ENCODE measurements at regions not wholly inside any gene's neighbourhood (a gene's known extent, or its start where the extent isn't known, plus 50 kb on each side); places are given as distances from the start of the nearest gene placed in this dataset.

- H3K27me3 ChIP-seq = no peaks in the 10 kb centered on the region
- intact Hi-C loops (cut with DNase I; ENCODE audit: low total_unique reads) = no loop called here
- H3K9me3 ChIP-seq = peaks cover 2 to 11% (median 4%) of the 10 kb centered on the region in 3 donors
- H3K27ac ChIP-seq = peak overlapping the region; percentile 55 to 59
- DNase-seq = peak; percentile 85 to 87
- H3K36me3 ChIP-seq = no peaks in the 10 kb centered on the region
- TF ChIP-seq, protein P1, sequence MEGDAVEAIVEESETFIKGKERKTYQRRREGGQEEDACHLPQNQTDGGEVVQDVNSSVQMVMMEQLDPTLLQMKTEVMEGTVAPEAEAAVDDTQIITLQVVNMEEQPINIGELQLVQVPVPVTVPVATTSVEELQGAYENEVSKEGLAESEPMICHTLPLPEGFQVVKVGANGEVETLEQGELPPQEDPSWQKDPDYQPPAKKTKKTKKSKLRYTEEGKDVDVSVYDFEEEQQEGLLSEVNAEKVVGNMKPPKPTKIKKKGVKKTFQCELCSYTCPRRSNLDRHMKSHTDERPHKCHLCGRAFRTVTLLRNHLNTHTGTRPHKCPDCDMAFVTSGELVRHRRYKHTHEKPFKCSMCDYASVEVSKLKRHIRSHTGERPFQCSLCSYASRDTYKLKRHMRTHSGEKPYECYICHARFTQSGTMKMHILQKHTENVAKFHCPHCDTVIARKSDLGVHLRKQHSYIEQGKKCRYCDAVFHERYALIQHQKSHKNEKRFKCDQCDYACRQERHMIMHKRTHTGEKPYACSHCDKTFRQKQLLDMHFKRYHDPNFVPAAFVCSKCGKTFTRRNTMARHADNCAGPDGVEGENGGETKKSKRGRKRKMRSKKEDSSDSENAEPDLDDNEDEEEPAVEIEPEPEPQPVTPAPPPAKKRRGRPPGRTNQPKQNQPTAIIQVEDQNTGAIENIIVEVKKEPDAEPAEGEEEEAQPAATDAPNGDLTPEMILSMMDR (IDR thresholded peaks at IDR 0.05) = no peak
- peaks cover 0 to 16% (median 10%) of the 10 kb centered on the region in 4 donors for H3K4me1 ChIP-seq
- no peak overlapping the region for H3K4me3 ChIP-seq
These were observed 656.7 kb upstream of the ID4 start for GRCh38 chr6:19180348-19181072.

- TF ChIP-seq, protein P1 (IDR thresholded peaks at IDR 0.05) = no peak
- Histone ChIP-seq H3K4me1 (peaks cover 0 to 16% (median 10%) of the 10 kb centered on the region in 4 donors), H3K27me3 (no peaks in the 10 kb centered on the region), H3K36me3 (no peaks in the 10 kb centered on the region), H3K9me3 (peaks cover 2 to 11% (median 4%) of the 10 kb centered on the region in 3 donors), H3K27ac (peak overlapping the region; percentile 55 to 59), H3K4me3 (no peak overlapping the region)
- DNase-seq = peak in 1 of 2 donors; percentile 26
- intact Hi-C loops (cut with DNase I; ENCODE audit: low total_unique reads) = no loop called here
These were observed 656.0 kb upstream of the ID4 start for GRCh38 chr6:19181211-19181610.

GRCh38 chr6:19193624-19194023, 643.5 kb upstream of the ID4 start:
- no peak for DNase-seq
- H3K9me3 ChIP-seq = peaks cover 0 to 2% (median 0%) of the 10 kb centered on the region in 3 donors
- TF ChIP-seq, protein P1 (IDR thresholded peaks at IDR 0.05) = no peak
- H3K36me3 ChIP-seq = no peaks in the 10 kb centered on the region
- no peaks in the 10 kb centered on the region for H3K27me3 ChIP-seq
- H3K4me1 ChIP-seq = peaks cover 0 to 7% (median 0%) of the 10 kb centered on the region in 4 donors
- no peak overlapping the region for H3K27ac ChIP-seq
- intact Hi-C loops (cut with DNase I; ENCODE audit: low total_unique reads) = no loop called here
- H3K4me3 ChIP-seq = no peak overlapping the region

DNA sequence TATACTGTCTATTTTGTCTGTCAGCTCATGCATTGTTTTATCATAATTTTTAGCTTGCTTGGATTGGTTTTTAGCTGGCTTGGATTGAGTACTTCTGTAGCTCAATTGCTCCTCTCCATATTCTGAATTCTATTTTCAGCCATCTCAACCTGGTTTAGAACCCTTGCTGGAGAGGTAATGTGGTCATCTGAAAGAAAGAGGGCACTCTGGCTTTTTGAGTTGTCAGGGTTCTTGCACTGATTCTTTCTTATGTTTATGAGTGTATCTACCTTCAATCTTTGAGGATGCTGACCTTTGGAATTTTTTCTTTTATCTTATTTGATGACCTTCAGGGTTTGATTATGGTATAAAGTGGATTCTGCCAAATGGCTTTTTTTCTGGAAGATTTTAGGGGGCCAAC, 632.7 kb upstream of the ID4 start:
- Histone ChIP-seq H3K36me3 (no peaks in the 10 kb centered on the region), H3K27me3 (no peaks in the 10 kb centered on the region), H3K4me1 (no peaks in the 10 kb centered on the region), H3K27ac (no peak overlapping the region), H3K4me3 (no peak overlapping the region), H3K9me3 (no peaks in the 10 kb centered on the region)
- TF ChIP-seq, protein P1 (IDR thresholded peaks at IDR 0.05) = no peak
- intact Hi-C loops (cut with DNase I; ENCODE audit: low total_unique reads) = no loop called here
- no peak for DNase-seq

DNA sequence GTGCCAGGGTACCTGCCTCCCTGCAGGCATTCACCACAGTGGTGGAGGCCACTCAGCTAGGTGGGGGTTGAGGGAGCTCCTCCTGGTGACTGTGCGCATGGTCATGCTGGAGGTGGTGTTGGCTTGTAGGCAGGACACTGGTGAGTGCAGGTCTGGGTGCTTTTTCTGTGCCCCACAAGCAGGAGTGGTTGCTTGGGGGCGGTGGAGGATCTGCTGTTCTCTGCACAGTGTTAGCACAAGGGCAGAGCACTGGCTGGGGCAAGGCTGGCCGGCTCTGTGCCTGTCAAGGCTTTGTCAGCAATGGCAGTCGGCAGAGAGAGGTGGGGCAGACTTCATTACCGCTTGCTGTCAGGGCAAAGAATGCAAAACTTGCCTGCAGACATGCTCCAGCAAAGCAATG, 632.1 kb upstream of the ID4 start:
- no peaks in the 10 kb centered on the region for H3K4me1 ChIP-seq
- H3K9me3 ChIP-seq = no peaks in the 10 kb centered on the region
- H3K4me3 ChIP-seq = no peak overlapping the region
- TF ChIP-seq, protein P1 (IDR thresholded peaks at IDR 0.05) = no peak
- no peaks in the 10 kb centered on the region for H3K27me3 ChIP-seq
- H3K36me3 ChIP-seq = no peaks in the 10 kb centered on the region
- no peak overlapping the region for H3K27ac ChIP-seq
- intact Hi-C loops (cut with DNase I; ENCODE audit: low total_unique reads) = no loop called here
- DNase-seq = no peak

Measured in tibial artery (tissue), 4 donors.